ENCODE measurements at regions not wholly inside any gene's neighbourhood (a gene's known extent, or its start where the extent isn't known, plus 50 kb on each side); places are given as distances from the start of the nearest gene placed in this dataset.

- in situ Hi-C loops (cut with HindIII; ENCODE audit: low sequenced_read_pairs), result no loop called here
Observed at GRCh38 chr4:163941221-163941905, 446.9 kb downstream of the TMA16 start.

- in situ Hi-C loops (cut with HindIII; ENCODE audit: low sequenced_read_pairs), result no loop called here
Observed at GRCh38 chr4:163948920-163949455, 454.5 kb downstream of the TMA16 start.

GRCh38 chr4:163949976-163950601 is 455.6 kb downstream of the TMA16 start:
- in situ Hi-C loops (cut with HindIII; ENCODE audit: low sequenced_read_pairs), result no loop called here

GRCh38 chr4:163955288-163955687 is 460.8 kb downstream of the TMA16 start:
- in situ Hi-C loops (cut with HindIII; ENCODE audit: low sequenced_read_pairs), result no loop called here

- in situ Hi-C loops (cut with HindIII; ENCODE audit: low sequenced_read_pairs), result no loop called here
Observed at GRCh38 chr4:163958751-163959150, 464.3 kb downstream of the TMA16 start.

- in situ Hi-C loops (cut with HindIII; ENCODE audit: low sequenced_read_pairs), result no loop called here
Observed at GRCh38 chr4:163959932-163960331, 465.4 kb downstream of the TMA16 start.

GRCh38 chr4:163966612-163967011 is 472.1 kb downstream of the TMA16 start:
- in situ Hi-C loops (cut with HindIII; ENCODE audit: low sequenced_read_pairs), result no loop called here

- in situ Hi-C loops (cut with HindIII; ENCODE audit: low sequenced_read_pairs), result no loop called here
Observed at GRCh38 chr4:163967263-163967662, 472.8 kb downstream of the TMA16 start.

- in situ Hi-C loops (cut with HindIII; ENCODE audit: low sequenced_read_pairs), result no loop called here
Observed at GRCh38 chr4:163967710-163968109, 473.2 kb downstream of the TMA16 start.

GRCh38 chr4:163969291-163969690 is 474.8 kb downstream of the TMA16 start:
- in situ Hi-C loops (cut with HindIII; ENCODE audit: low sequenced_read_pairs), result no loop called here

GRCh38 chr4:163976588-163976987 is 482.1 kb downstream of the TMA16 start:
- in situ Hi-C loops (cut with HindIII; ENCODE audit: low sequenced_read_pairs), result no loop called here

GRCh38 chr4:163988391-163988790 is 493.9 kb downstream of the TMA16 start:
- in situ Hi-C loops (cut with HindIII; ENCODE audit: low sequenced_read_pairs), result no loop called here

GRCh38 chr4:163988865-163989264 is 494.4 kb downstream of the TMA16 start:
- in situ Hi-C loops (cut with HindIII; ENCODE audit: low sequenced_read_pairs), result no loop called here

- in situ Hi-C loops (cut with HindIII; ENCODE audit: low sequenced_read_pairs), result no loop called here
Observed at GRCh38 chr4:163991298-163991865, 496.9 kb downstream of the TMA16 start.

- in situ Hi-C loops (cut with HindIII; ENCODE audit: low sequenced_read_pairs), result loop anchor here (25.0 kb wide), 1 partner anchor 322 kb away; no protein-coding TSS in a partner anchor
Observed at GRCh38 chr4:164009435-164009834, 514.9 kb downstream of the TMA16 start.

GRCh38 chr4:164011791-164012190 is 517.3 kb downstream of the TMA16 start:
- in situ Hi-C loops (cut with HindIII; ENCODE audit: low sequenced_read_pairs), result loop anchor here (25.0 kb wide), 1 partner anchor 324 kb away; no protein-coding TSS in a partner anchor

GRCh38 chr4:164012396-164013027 is 518.0 kb downstream of the TMA16 start:
- in situ Hi-C loops (cut with HindIII; ENCODE audit: low sequenced_read_pairs), result loop anchor here (25.0 kb wide), 1 partner anchor 325 kb away; no protein-coding TSS in a partner anchor

GRCh38 chr4:164021947-164022346 is 527.5 kb downstream of the TMA16 start:
- in situ Hi-C loops (cut with HindIII; ENCODE audit: low sequenced_read_pairs), result loop anchor here (25.0 kb wide), 1 partner anchor 335 kb away; no protein-coding TSS in a partner anchor

- in situ Hi-C loops (cut with HindIII; ENCODE audit: low sequenced_read_pairs), result loop anchor here (25.0 kb wide), 1 partner anchor 336 kb away; no protein-coding TSS in a partner anchor
Observed at GRCh38 chr4:164023214-164023613, 528.7 kb downstream of the TMA16 start.

GRCh38 chr4:164027805-164028204 is 533.3 kb downstream of the TMA16 start:
- in situ Hi-C loops (cut with HindIII; ENCODE audit: low sequenced_read_pairs), result no loop called here

- in situ Hi-C loops (cut with HindIII; ENCODE audit: low sequenced_read_pairs), result no loop called here
Observed at GRCh38 chr4:164039482-164039881, 545.0 kb downstream of the TMA16 start.

All from DLD1 (cell line).